ENCODE measurements at regions not wholly inside any gene's neighbourhood (a gene's known extent, or its start where the extent isn't known, plus 50 kb on each side); places are given as distances from the start of the nearest gene placed in this dataset.
"Not testable (repeated sequence)": the region's sequence is repeated elsewhere in the genome, so short reads cannot be mapped to it uniquely, and the experiment has no call there.

- H3K36me3 Mint-ChIP-seq; H3K27ac Mint-ChIP-seq; H3K27me3 Mint-ChIP-seq (ENCODE audit: low read depth in 3 of 3); H3K4me1 Mint-ChIP-seq; H3K4me3 Mint-ChIP-seq; DNase-seq: not testable (repeated sequence)
- H3K9me3 Mint-ChIP-seq = peaks cover 0 to 44% (median 19%) of the 10 kb centered on the region in 6 donors
Measured at GRCh38 chr1:194617272-194617671, 1430.9 kb upstream of the B3GALT2 start.

DNA sequence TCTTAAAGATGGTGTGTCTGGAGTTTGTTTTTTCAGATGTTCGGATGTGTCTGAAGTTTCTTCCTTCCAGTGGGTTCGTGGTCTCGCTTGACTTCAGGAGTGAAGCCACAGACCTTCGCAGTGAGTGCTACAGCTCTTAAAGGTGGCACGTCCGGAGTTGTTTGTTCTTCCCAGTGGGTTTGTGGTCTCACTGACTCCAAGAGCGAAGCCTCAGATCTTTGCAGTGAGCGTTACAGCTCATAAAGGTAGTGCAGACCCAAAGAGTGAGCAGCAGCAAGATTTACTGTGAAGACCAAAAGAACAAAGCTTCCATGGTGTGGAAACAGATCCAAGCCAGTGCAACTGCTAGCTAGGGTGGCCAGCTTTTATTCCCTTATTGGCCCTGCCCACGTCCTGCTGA lies 1430.4 kb upstream of the B3GALT2 start:
- no peaks in the 10 kb centered on the region for H3K36me3 Mint-ChIP-seq
- no peaks in the 10 kb centered on the region for H3K4me1 Mint-ChIP-seq
- H3K27ac Mint-ChIP-seq = no peak overlapping the region
- no peak for DNase-seq
- H3K4me3 Mint-ChIP-seq = no peak overlapping the region
- no peaks in the 10 kb centered on the region for H3K27me3 Mint-ChIP-seq (ENCODE audit: low read depth in 3 of 3)
- peaks cover 0 to 44% (median 19%) of the 10 kb centered on the region in 6 donors for H3K9me3 Mint-ChIP-seq

- Mint-ChIP-seq H3K4me1 (no peaks in the 10 kb centered on the region), H3K27me3 (ENCODE audit: low read depth in 3 of 3) (no peaks in the 10 kb centered on the region), H3K36me3 (no peaks in the 10 kb centered on the region), H3K4me3 (no peak overlapping the region), H3K27ac (no peak overlapping the region), H3K9me3 (peaks cover 5 to 17% (median 9%) of the 10 kb centered on the region in 6 donors)
- DNase-seq = no peak
Measured at GRCh38 chr1:194602184-194602583, 1415.8 kb upstream of the B3GALT2 start.

DNA sequence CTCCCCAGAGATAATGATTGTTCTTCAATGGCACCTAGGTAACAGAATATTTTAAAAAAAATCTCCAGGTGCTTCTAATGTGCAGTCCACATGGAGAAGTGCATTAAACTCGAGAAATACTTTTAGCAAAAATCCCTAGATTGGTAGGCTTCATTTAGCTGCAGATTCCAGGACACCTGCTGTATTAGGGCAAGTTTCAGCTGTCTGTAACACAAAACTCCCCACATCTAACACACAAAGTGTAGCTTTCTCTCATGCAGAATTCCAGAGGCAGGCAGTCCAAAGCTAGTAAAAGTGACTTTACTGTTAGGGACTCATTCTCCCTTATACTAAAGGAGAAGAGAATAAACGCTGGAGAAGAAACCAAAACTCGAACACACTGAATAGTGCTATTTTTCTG lies 1414.3 kb upstream of the B3GALT2 start:
- H3K27me3 Mint-ChIP-seq (ENCODE audit: low read depth in 3 of 3) = no peaks in the 10 kb centered on the region
- DNase-seq = no peak
- peaks cover 3 to 13% (median 5%) of the 10 kb centered on the region in 6 donors for H3K9me3 Mint-ChIP-seq
- H3K4me1 Mint-ChIP-seq = no peaks in the 10 kb centered on the region
- H3K4me3 Mint-ChIP-seq = no peak overlapping the region
- H3K27ac Mint-ChIP-seq = no peak overlapping the region
- no peaks in the 10 kb centered on the region for H3K36me3 Mint-ChIP-seq

DNA sequence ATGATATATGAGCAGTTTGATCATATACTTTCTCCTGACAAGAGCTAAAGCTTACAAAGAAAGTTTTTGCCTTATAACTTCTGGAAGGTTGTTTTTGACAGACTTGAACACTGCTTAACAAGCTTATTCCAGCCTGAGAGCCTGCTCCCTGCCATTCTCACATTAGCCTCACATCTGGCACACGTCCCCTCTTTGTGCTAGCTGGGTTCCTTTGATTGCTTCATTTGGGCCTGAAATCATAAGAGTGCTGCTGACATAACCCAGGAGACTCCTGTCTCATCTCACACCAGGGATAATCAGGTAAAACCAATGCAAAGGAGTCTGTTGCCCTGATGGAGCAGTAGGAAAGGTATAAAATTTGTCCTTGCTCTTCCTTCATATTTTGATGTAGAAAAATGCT lies 1411.7 kb upstream of the B3GALT2 start:
- no peaks in the 10 kb centered on the region for H3K4me1 Mint-ChIP-seq
- H3K4me3 Mint-ChIP-seq = no peak overlapping the region
- H3K9me3 Mint-ChIP-seq = peaks cover 3 to 13% (median 9%) of the 10 kb centered on the region in 6 donors
- no peak overlapping the region for H3K27ac Mint-ChIP-seq
- no peaks in the 10 kb centered on the region for H3K36me3 Mint-ChIP-seq
- no peak for DNase-seq
- no peaks in the 10 kb centered on the region for H3K27me3 Mint-ChIP-seq (ENCODE audit: low read depth in 3 of 3)

DNA sequence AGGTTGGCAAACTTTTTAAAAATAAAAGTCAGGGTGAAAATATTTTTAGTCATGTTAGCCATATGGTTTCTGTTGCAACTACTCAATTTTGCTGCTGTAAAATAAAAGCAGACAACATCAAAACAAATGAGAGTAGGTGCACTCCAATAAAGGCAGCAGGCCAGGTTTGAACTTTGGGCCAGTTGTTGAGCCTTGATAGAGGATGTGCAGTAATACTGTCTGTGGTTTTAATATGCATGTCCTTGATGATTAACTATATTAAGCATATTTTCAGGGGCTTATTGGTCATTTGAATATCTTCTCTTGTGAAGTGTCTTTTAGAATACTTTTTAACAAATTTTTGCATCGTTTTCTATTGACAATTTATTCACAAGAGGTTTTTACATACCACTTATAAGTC lies 1399.9 kb upstream of the B3GALT2 start:
- no peaks in the 10 kb centered on the region for H3K27me3 Mint-ChIP-seq (ENCODE audit: low read depth in 3 of 3)
- H3K4me3 Mint-ChIP-seq = no peak overlapping the region

DNA sequence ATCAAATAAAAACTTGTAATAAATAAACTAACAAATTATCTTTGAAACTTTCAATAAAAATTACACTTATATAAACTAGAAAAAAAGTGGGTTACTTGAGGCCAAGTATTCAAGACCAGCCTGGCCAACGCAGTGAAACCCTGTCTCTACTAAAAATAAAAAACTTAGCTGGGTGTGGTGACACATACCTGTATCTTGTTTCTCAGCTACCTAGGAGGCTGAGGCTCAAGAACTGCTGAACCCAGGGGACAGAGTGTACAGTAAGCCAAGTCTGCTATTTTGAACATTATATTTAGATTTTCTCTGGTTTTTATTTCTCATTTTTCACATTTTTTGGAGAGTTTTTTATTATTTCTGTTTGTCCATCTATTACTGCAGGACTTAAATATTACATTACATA lies 1397.6 kb upstream of the B3GALT2 start:
- Mint-ChIP-seq H3K27ac (no peak overlapping the region), H3K27me3 (ENCODE audit: low read depth in 3 of 3) (no peaks in the 10 kb centered on the region), H3K36me3 (peaks cover 0 to 3% (median 0%) of the 10 kb centered on the region in 3 donors), H3K9me3 (peaks cover 6 to 48% (median 23%) of the 10 kb centered on the region in 6 donors), H3K4me3 (no peak overlapping the region), H3K4me1 (no peaks in the 10 kb centered on the region)
- DNase-seq = no peak

More for the DNA sequence above, 1399.9 kb upstream of the B3GALT2 start:
- H3K9me3 Mint-ChIP-seq = peaks cover 6 to 43% (median 20%) of the 10 kb centered on the region in 6 donors
- DNase-seq = no peak
- no peaks in the 10 kb centered on the region for H3K4me1 Mint-ChIP-seq
- H3K36me3 Mint-ChIP-seq = peaks cover 0 to 3% (median 0%) of the 10 kb centered on the region in 3 donors
- H3K27ac Mint-ChIP-seq = no peak overlapping the region

GRCh38 chr1:194570476-194570875 lies 1384.1 kb upstream of the B3GALT2 start:
- H3K4me1 Mint-ChIP-seq = no peaks in the 10 kb centered on the region
- no peak overlapping the region for H3K4me3 Mint-ChIP-seq
- no peak for DNase-seq
- H3K27me3 Mint-ChIP-seq (ENCODE audit: low read depth in 3 of 3) = peaks cover 0 to 2% (median 0%) of the 10 kb centered on the region in 3 donors
- peaks cover 2 to 45% (median 7%) of the 10 kb centered on the region in 6 donors for H3K9me3 Mint-ChIP-seq
- no peaks in the 10 kb centered on the region for H3K36me3 Mint-ChIP-seq
- no peak overlapping the region for H3K27ac Mint-ChIP-seq

DNA sequence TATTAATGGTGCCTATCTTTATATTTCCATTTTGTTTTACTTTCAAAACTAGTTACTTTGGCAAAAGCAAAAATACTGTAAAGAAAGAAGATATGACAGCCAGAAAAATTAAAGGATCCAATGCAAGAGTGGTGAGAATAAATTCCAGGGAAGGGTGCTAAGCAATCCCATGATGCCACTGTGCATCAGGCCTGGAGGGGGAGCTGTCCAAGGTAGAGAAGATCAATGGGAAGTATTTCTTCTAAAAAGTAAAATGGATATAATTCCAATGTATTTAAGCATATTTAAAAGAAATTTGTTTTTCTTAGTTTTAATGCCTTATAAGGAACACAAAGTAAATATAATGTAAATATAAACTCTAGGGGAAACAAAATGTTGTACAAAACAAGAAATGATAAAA lies 1382.2 kb upstream of the B3GALT2 start:
- H3K36me3 Mint-ChIP-seq = no peaks in the 10 kb centered on the region
- H3K4me3 Mint-ChIP-seq = no peak overlapping the region
- no peak for DNase-seq
- peaks cover 0 to 2% (median 0%) of the 10 kb centered on the region in 3 donors for H3K27me3 Mint-ChIP-seq (ENCODE audit: low read depth in 3 of 3)
- H3K27ac Mint-ChIP-seq = no peak overlapping the region
- peaks cover 2 to 39% (median 7%) of the 10 kb centered on the region in 6 donors for H3K9me3 Mint-ChIP-seq
- no peaks in the 10 kb centered on the region for H3K4me1 Mint-ChIP-seq

GRCh38 chr1:194548071-194548470 lies 1361.7 kb upstream of the B3GALT2 start:
- Mint-ChIP-seq H3K27me3 (ENCODE audit: low read depth in 3 of 3) (no peaks in the 10 kb centered on the region), H3K4me3 (no peak overlapping the region), H3K27ac (no peak overlapping the region), H3K36me3 (peaks cover 0 to 7% (median 0%) of the 10 kb centered on the region in 3 donors), H3K9me3 (peaks cover 4 to 47% (median 31%) of the 10 kb centered on the region in 6 donors), H3K4me1 (no peaks in the 10 kb centered on the region)
- DNase-seq = no peak

GRCh38 chr1:194544012-194544411 lies 1357.6 kb upstream of the B3GALT2 start:
- Mint-ChIP-seq H3K27me3 (ENCODE audit: low read depth in 3 of 3) (no peaks in the 10 kb centered on the region), H3K4me1 (no peaks in the 10 kb centered on the region), H3K36me3 (peaks cover 0 to 3% (median 0%) of the 10 kb centered on the region in 3 donors), H3K27ac (no peak overlapping the region), H3K4me3 (no peak overlapping the region), H3K9me3 (peaks cover 5 to 47% (median 28%) of the 10 kb centered on the region in 6 donors)
- DNase-seq = no peak

DNA sequence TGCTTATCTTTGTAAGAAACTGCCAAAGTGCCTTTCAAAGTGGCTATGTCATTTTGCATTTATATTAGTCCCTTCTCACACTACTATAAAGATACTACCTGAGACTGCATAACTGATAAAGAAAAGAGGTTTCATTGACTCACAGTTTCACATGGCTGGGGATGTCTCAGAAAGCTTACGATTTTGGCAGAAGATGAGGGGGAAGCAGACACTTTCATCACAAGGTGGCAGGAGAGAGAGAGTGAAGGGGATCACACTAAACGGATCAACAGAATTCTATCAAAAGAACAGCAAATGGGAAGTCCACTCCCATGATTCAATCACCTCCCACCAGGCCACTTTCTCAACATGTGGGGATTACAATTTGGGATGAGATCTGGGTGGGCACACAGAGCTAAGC lies 1352.0 kb upstream of the B3GALT2 start:
- DNase-seq = no peak
- Mint-ChIP-seq H3K36me3 (no peaks in the 10 kb centered on the region), H3K4me3 (no peak overlapping the region), H3K4me1 (no peaks in the 10 kb centered on the region), H3K9me3 (peaks cover 7 to 53% (median 16%) of the 10 kb centered on the region in 6 donors), H3K27me3 (ENCODE audit: low read depth in 3 of 3) (no peaks in the 10 kb centered on the region), H3K27ac (no peak overlapping the region)

GRCh38 chr1:194537521-194537920 lies 1351.1 kb upstream of the B3GALT2 start:
- no peak overlapping the region for H3K4me3 Mint-ChIP-seq
- DNase-seq = no peak
- no peaks in the 10 kb centered on the region for H3K36me3 Mint-ChIP-seq
- H3K9me3 Mint-ChIP-seq = peaks cover 7 to 48% (median 11%) of the 10 kb centered on the region in 6 donors
- H3K27ac Mint-ChIP-seq = no peak overlapping the region
- H3K27me3 Mint-ChIP-seq (ENCODE audit: low read depth in 3 of 3) = no peaks in the 10 kb centered on the region
- no peaks in the 10 kb centered on the region for H3K4me1 Mint-ChIP-seq

- no peak overlapping the region for H3K4me3 Mint-ChIP-seq
- no peaks in the 10 kb centered on the region for H3K36me3 Mint-ChIP-seq
- H3K27ac Mint-ChIP-seq = no peak overlapping the region
- peaks cover 2 to 39% (median 12%) of the 10 kb centered on the region in 6 donors for H3K9me3 Mint-ChIP-seq
- no peaks in the 10 kb centered on the region for H3K4me1 Mint-ChIP-seq
- peaks cover 0 to 2% (median 0%) of the 10 kb centered on the region in 3 donors for H3K27me3 Mint-ChIP-seq (ENCODE audit: low read depth in 3 of 3)
- no peak for DNase-seq
Measured at GRCh38 chr1:194535369-194535768, 1349.0 kb upstream of the B3GALT2 start.

- DNase-seq = no peak
- Mint-ChIP-seq H3K9me3 (peaks cover 2 to 42% (median 12%) of the 10 kb centered on the region in 6 donors), H3K4me1 (no peaks in the 10 kb centered on the region), H3K4me3 (no peak overlapping the region), H3K27ac (no peak overlapping the region), H3K36me3 (peaks cover 0 to under 1% (median 0%) of the 10 kb centered on the region in 3 donors), H3K27me3 (ENCODE audit: low read depth in 3 of 3) (peaks cover 0 to 2% (median 0%) of the 10 kb centered on the region in 3 donors)
Measured at GRCh38 chr1:194534784-194535183, 1348.4 kb upstream of the B3GALT2 start.
